PC-9 (cell line): ENCODE measurements at regions not wholly inside any gene's neighbourhood (a gene's known extent, or its start where the extent isn't known, plus 50 kb on each side); places are given as distances from the start of the nearest gene placed in this dataset.

Experiments used
- EZH2 ChIP-seq: fragments of 200-600 bp; sonication (generic); IDR thresholded peaks from 2 replicates; pipeline ENCODE4 v1.8.0; 2017; ENCODE audit warnings: antibody characterized with exemption, low read depth
- TF ChIP-seq, protein P1 (sequence below): fragments of 200-600 bp; sonication (generic); conservative IDR thresholded peaks from 2 replicates; pipeline ENCODE4 v1.6.1; 2017; ENCODE audit warnings: mixed run types, antibody characterized with exemption, mild to moderate bottlenecking, moderate library complexity

DNA sequence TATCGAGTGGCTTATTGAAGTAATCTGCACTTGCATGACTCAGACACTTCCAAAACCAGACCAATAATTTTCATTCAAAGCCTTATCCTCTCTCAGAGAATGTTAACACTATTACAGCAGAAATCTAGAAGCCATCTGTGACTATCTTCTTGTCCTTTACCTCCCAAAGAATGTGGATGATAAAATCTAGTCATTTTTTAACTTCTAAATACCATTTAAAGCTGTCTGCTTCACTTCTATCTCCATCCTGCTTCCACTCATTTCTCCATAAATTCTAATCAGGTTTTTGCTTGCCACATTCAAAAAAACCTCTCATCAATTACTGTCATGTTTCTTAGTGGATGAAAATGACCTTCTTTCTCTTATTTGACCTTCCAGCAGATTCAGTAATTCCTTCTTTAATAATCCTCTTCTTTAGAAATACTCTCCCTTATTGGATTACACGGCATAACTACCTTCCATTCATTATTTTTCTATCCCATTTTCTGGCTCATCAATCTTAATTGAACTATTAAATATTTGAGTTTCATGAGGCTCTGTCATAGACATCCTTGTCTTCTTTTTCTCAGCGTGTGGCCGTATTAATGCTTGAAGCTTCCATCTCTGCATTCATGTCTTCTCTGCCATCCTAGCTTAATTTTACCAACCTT lies 1999.4 kb downstream of the MRPL39 start:
- TF ChIP-seq, protein P1, sequence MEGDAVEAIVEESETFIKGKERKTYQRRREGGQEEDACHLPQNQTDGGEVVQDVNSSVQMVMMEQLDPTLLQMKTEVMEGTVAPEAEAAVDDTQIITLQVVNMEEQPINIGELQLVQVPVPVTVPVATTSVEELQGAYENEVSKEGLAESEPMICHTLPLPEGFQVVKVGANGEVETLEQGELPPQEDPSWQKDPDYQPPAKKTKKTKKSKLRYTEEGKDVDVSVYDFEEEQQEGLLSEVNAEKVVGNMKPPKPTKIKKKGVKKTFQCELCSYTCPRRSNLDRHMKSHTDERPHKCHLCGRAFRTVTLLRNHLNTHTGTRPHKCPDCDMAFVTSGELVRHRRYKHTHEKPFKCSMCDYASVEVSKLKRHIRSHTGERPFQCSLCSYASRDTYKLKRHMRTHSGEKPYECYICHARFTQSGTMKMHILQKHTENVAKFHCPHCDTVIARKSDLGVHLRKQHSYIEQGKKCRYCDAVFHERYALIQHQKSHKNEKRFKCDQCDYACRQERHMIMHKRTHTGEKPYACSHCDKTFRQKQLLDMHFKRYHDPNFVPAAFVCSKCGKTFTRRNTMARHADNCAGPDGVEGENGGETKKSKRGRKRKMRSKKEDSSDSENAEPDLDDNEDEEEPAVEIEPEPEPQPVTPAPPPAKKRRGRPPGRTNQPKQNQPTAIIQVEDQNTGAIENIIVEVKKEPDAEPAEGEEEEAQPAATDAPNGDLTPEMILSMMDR, result no peak
- no peak for TF ChIP-seq EZH2
